ENCODE measurements at regions not wholly inside any gene's neighbourhood (a gene's known extent, or its start where the extent isn't known, plus 50 kb on each side); places are given as distances from the start of the nearest gene placed in this dataset.
"Not testable (repeated sequence)": the region's sequence is repeated elsewhere in the genome, so short reads cannot be mapped to it uniquely, and the experiment has no call there.

GRCh38 chr3:69628951-69629350 is 110.3 kb upstream of the MITF start:
- intact Hi-C loops (cut with DNase I), result no loop called here
- 0 to 3% methylated on average over 1 of the region's 1 CpG for WGBS, 2 donors
- Histone ChIP-seq H3K4me1 (ENCODE audit: control insufficient read depth in 1 of 2, insufficient read depth in 2 of 2, low read length in 2 of 2) (no peaks in the 10 kb centered on the region), H3K9me3 (ENCODE audit: control insufficient read depth, low read length) (no peaks in the 10 kb centered on the region), H3K4me3 (ENCODE audit: low read length in 2 of 2) (no peak overlapping the region), H3K27me3 (ENCODE audit: control insufficient read depth in 1 of 2, insufficient read depth in 2 of 2, low read length in 1 of 2) (no peaks in the 10 kb centered on the region), H3K27ac (ENCODE audit: low read depth in 1 of 2, low read length in 2 of 2) (no peak overlapping the region), H3K36me3 (ENCODE audit: control insufficient read depth in 1 of 2, insufficient read depth in 2 of 2, low read length in 1 of 2) (no peaks in the 10 kb centered on the region)
- ATAC-seq (ENCODE audit: low FRiP score), result no peak
- DNase-seq, result no peak

- H3K36me3 ChIP-seq (ENCODE audit: control insufficient read depth in 1 of 2, insufficient read depth in 2 of 2, low read length in 1 of 2), result no peaks in the 10 kb centered on the region
- no peaks in the 10 kb centered on the region for H3K27me3 ChIP-seq (ENCODE audit: control insufficient read depth in 1 of 2, insufficient read depth in 2 of 2, low read length in 1 of 2)
- H3K9me3 ChIP-seq (ENCODE audit: control insufficient read depth, low read length), result peaks cover 2% of the 10 kb centered on the region
- intact Hi-C loops (cut with DNase I), result no loop called here
- 89 to 91% methylated on average over 5 of the region's 5 CpGs for WGBS, 2 donors
- H3K4me3 ChIP-seq (ENCODE audit: low read length in 2 of 2), result no peak overlapping the region
- H3K27ac ChIP-seq (ENCODE audit: low read depth in 1 of 2, low read length in 2 of 2), result no peak overlapping the region
- DNase-seq, result no peak
- no peak for ATAC-seq (ENCODE audit: low FRiP score)
- no peaks in the 10 kb centered on the region for H3K4me1 ChIP-seq (ENCODE audit: control insufficient read depth in 1 of 2, insufficient read depth in 2 of 2, low read length in 2 of 2)
These were observed 126.0 kb upstream of the MITF start for GRCh38 chr3:69613286-69613685.

- no peak for DNase-seq
- H3K36me3 ChIP-seq (ENCODE audit: control insufficient read depth in 1 of 2, insufficient read depth in 2 of 2, low read length in 1 of 2), result no peaks in the 10 kb centered on the region
- no peak overlapping the region for H3K27ac ChIP-seq (ENCODE audit: low read depth in 1 of 2, low read length in 2 of 2)
- intact Hi-C loops (cut with DNase I), result no loop called here
- H3K4me1 ChIP-seq (ENCODE audit: control insufficient read depth in 1 of 2, insufficient read depth in 2 of 2, low read length in 2 of 2), result no peaks in the 10 kb centered on the region
- 90 to 98% methylated on average over 2 of the region's 2 CpGs for WGBS, 2 donors
- peaks cover 2% of the 10 kb centered on the region for H3K9me3 ChIP-seq (ENCODE audit: control insufficient read depth, low read length)
- H3K27me3 ChIP-seq (ENCODE audit: control insufficient read depth in 1 of 2, insufficient read depth in 2 of 2, low read length in 1 of 2), result no peaks in the 10 kb centered on the region
- no peak for ATAC-seq (ENCODE audit: low FRiP score)
- no peak overlapping the region for H3K4me3 ChIP-seq (ENCODE audit: low read length in 2 of 2)
These were observed 126.5 kb upstream of the MITF start for GRCh38 chr3:69612791-69613190.

- H3K36me3 ChIP-seq (ENCODE audit: control insufficient read depth in 1 of 2, insufficient read depth in 2 of 2, low read length in 1 of 2); ATAC-seq (ENCODE audit: low FRiP score); H3K9me3 ChIP-seq (ENCODE audit: control insufficient read depth, low read length); intact Hi-C loops (cut with DNase I); H3K4me1 ChIP-seq (ENCODE audit: control insufficient read depth in 1 of 2, insufficient read depth in 2 of 2, low read length in 2 of 2); H3K4me3 ChIP-seq (ENCODE audit: low read length in 2 of 2); H3K27ac ChIP-seq (ENCODE audit: low read depth in 1 of 2, low read length in 2 of 2); DNase-seq; H3K27me3 ChIP-seq (ENCODE audit: control insufficient read depth in 1 of 2, insufficient read depth in 2 of 2, low read length in 1 of 2): not testable (repeated sequence)
- WGBS, 2 donors, result 35 to 54% methylated on average over 1 of the region's 1 CpG
These were observed 129.7 kb upstream of the MITF start for GRCh38 chr3:69609566-69609965.

- no peak overlapping the region for H3K4me3 ChIP-seq (ENCODE audit: low read length in 2 of 2)
- no peaks in the 10 kb centered on the region for H3K4me1 ChIP-seq (ENCODE audit: control insufficient read depth in 1 of 2, insufficient read depth in 2 of 2, low read length in 2 of 2)
- ATAC-seq (ENCODE audit: low FRiP score), result no peak
- peaks cover 2% of the 10 kb centered on the region for H3K9me3 ChIP-seq (ENCODE audit: control insufficient read depth, low read length)
- intact Hi-C loops (cut with DNase I), result no loop called here
- H3K27me3 ChIP-seq (ENCODE audit: control insufficient read depth in 1 of 2, insufficient read depth in 2 of 2, low read length in 1 of 2), result peaks cover 3% of the 10 kb centered on the region in 2 donors
- 85 to 86% methylated on average over 4 of the region's 4 CpGs for WGBS, 2 donors
- H3K36me3 ChIP-seq (ENCODE audit: control insufficient read depth in 1 of 2, insufficient read depth in 2 of 2, low read length in 1 of 2), result no peaks in the 10 kb centered on the region
- no peak overlapping the region for H3K27ac ChIP-seq (ENCODE audit: low read depth in 1 of 2, low read length in 2 of 2)
- DNase-seq, result no peak
These were observed 131.6 kb upstream of the MITF start for GRCh38 chr3:69607466-69608305.

GRCh38 chr3:69605867-69606266 is 133.4 kb upstream of the MITF start:
- no peaks in the 10 kb centered on the region for H3K4me1 ChIP-seq (ENCODE audit: control insufficient read depth in 1 of 2, insufficient read depth in 2 of 2, low read length in 2 of 2)
- no peaks in the 10 kb centered on the region for H3K36me3 ChIP-seq (ENCODE audit: control insufficient read depth in 1 of 2, insufficient read depth in 2 of 2, low read length in 1 of 2)
- DNase-seq (no peak), ATAC-seq (ENCODE audit: low FRiP score) (no peak)
- H3K27me3 ChIP-seq (ENCODE audit: control insufficient read depth in 1 of 2, insufficient read depth in 2 of 2, low read length in 1 of 2), result peaks cover 3 to 5% of the 10 kb centered on the region in 2 donors
- no peak overlapping the region for H3K4me3 ChIP-seq (ENCODE audit: low read length in 2 of 2)
- intact Hi-C loops (cut with DNase I), result no loop called here
- WGBS, 2 donors, result 82 to 85% methylated on average over 4 of the region's 4 CpGs
- H3K9me3 ChIP-seq (ENCODE audit: control insufficient read depth, low read length), result peaks cover 2% of the 10 kb centered on the region
- H3K27ac ChIP-seq (ENCODE audit: low read depth in 1 of 2, low read length in 2 of 2), result no peak overlapping the region

GRCh38 chr3:69604735-69605450 is 134.4 kb upstream of the MITF start:
- H3K9me3 ChIP-seq (ENCODE audit: control insufficient read depth, low read length), result peaks cover 2% of the 10 kb centered on the region
- no peak overlapping the region for H3K27ac ChIP-seq (ENCODE audit: low read depth in 1 of 2, low read length in 2 of 2)
- DNase-seq, result no peak
- no peaks in the 10 kb centered on the region for H3K4me1 ChIP-seq (ENCODE audit: control insufficient read depth in 1 of 2, insufficient read depth in 2 of 2, low read length in 2 of 2)
- intact Hi-C loops (cut with DNase I), result no loop called here
- H3K27me3 ChIP-seq (ENCODE audit: control insufficient read depth in 1 of 2, insufficient read depth in 2 of 2, low read length in 1 of 2), result peaks cover 3 to 5% of the 10 kb centered on the region in 2 donors
- ATAC-seq (ENCODE audit: low FRiP score), result no peak
- 51 to 53% methylated on average over 8 of the region's 8 CpGs for WGBS, 2 donors
- no peaks in the 10 kb centered on the region for H3K36me3 ChIP-seq (ENCODE audit: control insufficient read depth in 1 of 2, insufficient read depth in 2 of 2, low read length in 1 of 2)
- H3K4me3 ChIP-seq (ENCODE audit: low read length in 2 of 2), result no peak overlapping the region

GRCh38 chr3:69602112-69602511 is 137.2 kb upstream of the MITF start:
- no peaks in the 10 kb centered on the region for H3K36me3 ChIP-seq (ENCODE audit: control insufficient read depth in 1 of 2, insufficient read depth in 2 of 2, low read length in 1 of 2)
- intact Hi-C loops (cut with DNase I), result no loop called here
- no peak for ATAC-seq (ENCODE audit: low FRiP score)
- WGBS, 2 donors, result 88 to 90% methylated on average over 4 of the region's 4 CpGs
- no peaks in the 10 kb centered on the region for H3K4me1 ChIP-seq (ENCODE audit: control insufficient read depth in 1 of 2, insufficient read depth in 2 of 2, low read length in 2 of 2)
- no peak overlapping the region for H3K27ac ChIP-seq (ENCODE audit: low read depth in 1 of 2, low read length in 2 of 2)
- no peak overlapping the region for H3K4me3 ChIP-seq (ENCODE audit: low read length in 2 of 2)
- no peaks in the 10 kb centered on the region for H3K9me3 ChIP-seq (ENCODE audit: control insufficient read depth, low read length)
- peaks cover 0 to 4% of the 10 kb centered on the region in 2 donors for H3K27me3 ChIP-seq (ENCODE audit: control insufficient read depth in 1 of 2, insufficient read depth in 2 of 2, low read length in 1 of 2)
- DNase-seq, result no peak

- Histone ChIP-seq H3K27me3 (ENCODE audit: control insufficient read depth in 1 of 2, insufficient read depth in 2 of 2, low read length in 1 of 2) (no peaks in the 10 kb centered on the region), H3K4me1 (ENCODE audit: control insufficient read depth in 1 of 2, insufficient read depth in 2 of 2, low read length in 2 of 2) (no peaks in the 10 kb centered on the region), H3K4me3 (ENCODE audit: low read length in 2 of 2) (no peak overlapping the region), H3K36me3 (ENCODE audit: control insufficient read depth in 1 of 2, insufficient read depth in 2 of 2, low read length in 1 of 2) (no peaks in the 10 kb centered on the region), H3K27ac (ENCODE audit: low read depth in 1 of 2, low read length in 2 of 2) (no peak overlapping the region), H3K9me3 (ENCODE audit: control insufficient read depth, low read length) (peaks cover 1% of the 10 kb centered on the region)
- 91 to 94% methylated on average over 2 of the region's 2 CpGs for WGBS, 2 donors
- DNase-seq, result no peak
- ATAC-seq (ENCODE audit: low FRiP score), result no peak
- intact Hi-C loops (cut with DNase I), result no loop called here
These were observed 145.0 kb upstream of the MITF start for GRCh38 chr3:69594286-69594685.

All from aorta (tissue), 5 donors.